Urinary bladder (tissue), 3 donors: ENCODE measurements at regions not wholly inside any gene's neighbourhood (a gene's known extent, or its start where the extent isn't known, plus 50 kb on each side); places are given as distances from the start of the nearest gene placed in this dataset.
A peak's percentile ranks its signal among the peaks of the same experiment; 100 is the strongest.

Experiments
- DNase-seq: peaks from one replicate; pipeline ENCODE4 v3.0.0-alpha.2; 2015; ENCODE audit errors: extremely low spot score
- H3K27ac ChIP-seq: one replicate; pipeline ENCODE4 v1.5.1; 2013; ENCODE audit warnings: low read depth, mild to moderate bottlenecking, moderate library complexity
- H3K36me3 ChIP-seq: one replicate; pipeline ENCODE4 v1.6.1; 2013; ENCODE audit warnings: mild to moderate bottlenecking, moderate library complexity; ENCODE audit not compliant: insufficient read depth
- H3K4me1 ChIP-seq: one replicate; pipeline ENCODE4 v1.6.1; 2013; ENCODE audit warnings: mild to moderate bottlenecking, moderate library complexity; ENCODE audit not compliant: insufficient read depth
- H3K4me3 ChIP-seq: one replicate; pipeline ENCODE4 v1.5.1; 2013; ENCODE audit warnings: low read depth, low read length
- WGBS: extraction: QIAGEN DNeasy Blood & Tissue Kit; methylation state at CpG from one replicate; pipeline ENCODE4 v1.1.7; 2013; 5-methylcytosine and 5-hydroxymethylcytosine counted together
- donor health status: healthy with polysubstance abuse.
- donor health status: healthy.

- 80% methylated on average over 3 of the region's 3 CpGs for WGBS
- Histone ChIP-seq H3K36me3 (no peaks in the 10 kb centered on the region), H3K4me3 (no peak overlapping the region), H3K27ac (no peak overlapping the region), H3K4me1 (no peaks in the 10 kb centered on the region)
- no peak for DNase-seq
These were observed 306.6 kb upstream of the SOX11 start for GRCh38 chr2:5385596-5385995.

GRCh38 chr2:5387406-5387805, 304.8 kb upstream of the SOX11 start:
- no peak for DNase-seq
- Histone ChIP-seq H3K4me3 (no peak overlapping the region), H3K36me3 (no peaks in the 10 kb centered on the region), H3K27ac (no peak overlapping the region), H3K4me1 (no peaks in the 10 kb centered on the region)
- WGBS: 64% methylated on average over 2 of the region's 2 CpGs

- no peaks in the 10 kb centered on the region for H3K4me1 ChIP-seq
- H3K36me3 ChIP-seq: no peaks in the 10 kb centered on the region
- no peak overlapping the region for H3K27ac ChIP-seq
- no peak for DNase-seq
- WGBS: 85% methylated on average over 5 of the region's 5 CpGs
- no peak overlapping the region for H3K4me3 ChIP-seq
These were observed 302.4 kb upstream of the SOX11 start for GRCh38 chr2:5389740-5390139.

- Histone ChIP-seq H3K4me3 (no peak overlapping the region), H3K36me3 (no peaks in the 10 kb centered on the region), H3K27ac (no peak overlapping the region), H3K4me1 (no peaks in the 10 kb centered on the region)
- WGBS: 22% methylated on average over 5 of the region's 5 CpGs
- peak; percentile 6 for DNase-seq
These were observed 300.8 kb upstream of the SOX11 start for GRCh38 chr2:5391362-5391761.

- H3K27ac ChIP-seq: no peak overlapping the region
- DNase-seq: no peak
- no peak overlapping the region for H3K4me3 ChIP-seq
- no peaks in the 10 kb centered on the region for H3K4me1 ChIP-seq
- 78% methylated on average over 4 of the region's 4 CpGs for WGBS
- H3K36me3 ChIP-seq: no peaks in the 10 kb centered on the region
These were observed 299.5 kb upstream of the SOX11 start for GRCh38 chr2:5392658-5393057.

- no peak for DNase-seq
- WGBS: 88% methylated on average over 2 of the region's 2 CpGs
- Histone ChIP-seq H3K36me3 (no peaks in the 10 kb centered on the region), H3K4me1 (no peaks in the 10 kb centered on the region), H3K27ac (no peak overlapping the region), H3K4me3 (no peak overlapping the region)
These were observed 298.7 kb upstream of the SOX11 start for GRCh38 chr2:5393474-5393873.

GRCh38 chr2:5394223-5394622, 298.0 kb upstream of the SOX11 start:
- Histone ChIP-seq H3K27ac (no peak overlapping the region), H3K4me3 (no peak overlapping the region), H3K36me3 (no peaks in the 10 kb centered on the region), H3K4me1 (no peaks in the 10 kb centered on the region)
- no peak for DNase-seq
- 70% methylated on average over 5 of the region's 5 CpGs for WGBS

GRCh38 chr2:5401115-5401657, 291.0 kb upstream of the SOX11 start:
- no peaks in the 10 kb centered on the region for H3K36me3 ChIP-seq
- H3K4me3 ChIP-seq: no peak overlapping the region
- no peak for DNase-seq
- H3K27ac ChIP-seq: no peak overlapping the region
- H3K4me1 ChIP-seq: no peaks in the 10 kb centered on the region
- 56% methylated on average over 9 of the region's 9 CpGs for WGBS

GRCh38 chr2:5403392-5403791, 288.8 kb upstream of the SOX11 start:
- Histone ChIP-seq H3K27ac (no peak overlapping the region), H3K36me3 (no peaks in the 10 kb centered on the region), H3K4me3 (no peak overlapping the region), H3K4me1 (no peaks in the 10 kb centered on the region)
- WGBS: 82% methylated on average over 6 of the region's 6 CpGs
- no peak for DNase-seq

GRCh38 chr2:5409898-5410381, 282.2 kb upstream of the SOX11 start:
- Histone ChIP-seq H3K36me3 (no peaks in the 10 kb centered on the region), H3K4me3 (no peak overlapping the region), H3K4me1 (no peaks in the 10 kb centered on the region), H3K27ac (no peak overlapping the region)
- no peak for DNase-seq
- 50% methylated on average over 10 of the region's 10 CpGs for WGBS

GRCh38 chr2:5410991-5411700, 281.0 kb upstream of the SOX11 start:
- no peaks in the 10 kb centered on the region for H3K36me3 ChIP-seq
- DNase-seq: no peak
- no peaks in the 10 kb centered on the region for H3K4me1 ChIP-seq
- WGBS: 79% methylated on average over 4 of the region's 4 CpGs
- H3K27ac ChIP-seq: no peak overlapping the region
- no peak overlapping the region for H3K4me3 ChIP-seq

- H3K27ac ChIP-seq: no peak overlapping the region
- no peaks in the 10 kb centered on the region for H3K36me3 ChIP-seq
- WGBS: 82% methylated on average over 4 of the region's 4 CpGs
- no peak overlapping the region for H3K4me3 ChIP-seq
- H3K4me1 ChIP-seq: no peaks in the 10 kb centered on the region
- DNase-seq: no peak
These were observed 280.2 kb upstream of the SOX11 start for GRCh38 chr2:5412001-5412400.

- Histone ChIP-seq H3K4me1 (no peaks in the 10 kb centered on the region), H3K27ac (no peak overlapping the region), H3K4me3 (no peak overlapping the region), H3K36me3 (no peaks in the 10 kb centered on the region)
- 18% methylated on average over 2 of the region's 2 CpGs for WGBS
- peak; percentile 21 for DNase-seq
These were observed 258.3 kb upstream of the SOX11 start for GRCh38 chr2:5433855-5434254.

- Histone ChIP-seq H3K36me3 (no peaks in the 10 kb centered on the region), H3K4me1 (no peaks in the 10 kb centered on the region), H3K4me3 (no peak overlapping the region), H3K27ac (no peak overlapping the region)
- 79% methylated on average over 4 of the region's 4 CpGs for WGBS
- no peak for DNase-seq
These were observed 254.8 kb upstream of the SOX11 start for GRCh38 chr2:5437375-5437774.
